ENCODE measurements at regions not wholly inside any gene's neighbourhood (a gene's known extent, or its start where the extent isn't known, plus 50 kb on each side); places are given as distances from the start of the nearest gene placed in this dataset.

GRCh38 chr10:17506390-17506789 is 52.0 kb upstream of the ST8SIA6 start:
- TF ChIP-seq CTCF (IDR thresholded peaks at IDR 0.05 in 2 of 3, conservative IDR thresholded peaks at IDR 0.05 in 1 of 3; ENCODE audit: borderline replicate concordance in 1 of 3, insufficient read depth in 1 of 3, low read depth in 2 of 3, low read length in 2 of 3) (no peak), SP1 (IDR thresholded peaks at IDR 0.05; ENCODE audit: low read depth) (no peak), JUND (IDR thresholded peaks at IDR 0.05) (no peak), MAX (IDR thresholded peaks at IDR 0.05) (no peak), REST (IDR thresholded peaks at IDR 0.05; ENCODE audit: low read depth) (no peak), SRF (IDR thresholded peaks at IDR 0.05; ENCODE audit: low read depth) (no peak), POLR2AphosphoS5 (IDR thresholded peaks at IDR 0.05; ENCODE audit: low read depth, low read length) (no peak), EZH2 (IDR thresholded peaks at IDR 0.05) (no peak), POLR2A (IDR thresholded peaks at IDR 0.05; ENCODE audit: borderline replicate concordance, extremely low read depth, insufficient read depth, insufficient read length) (no peak), ZNF274 (IDR thresholded peaks at IDR 0.05; ENCODE audit: low read depth, low read length) (no peak), EZH2phosphoT487 (IDR thresholded peaks at IDR 0.05; ENCODE audit: borderline replicate concordance) (no peak), YY1 (IDR thresholded peaks at IDR 0.05; ENCODE audit: extremely low read depth, insufficient replicate concordance, low read depth, low read length) (no peak)
